GM18507 (cell line): ENCODE measurements at regions not wholly inside any gene's neighbourhood (a gene's known extent, or its start where the extent isn't known, plus 50 kb on each side); places are given as distances from the start of the nearest gene placed in this dataset.
"Not testable (repeated sequence)": the region's sequence is repeated elsewhere in the genome, so short reads cannot be mapped to it uniquely, and the experiment has no call there.

Source experiments
- DNase-seq: peaks from one replicate; pipeline ENCODE4 v3.0.0; 2011; ENCODE audit warnings: low read depth; ENCODE audit not compliant: insufficient read length; ENCODE audit errors: extremely low spot score
- FAIRE-seq: peaks from 2 replicates; lab custom pipeline; 2011; peaks lifted over from hg19 to GRCh38; lab: Jason Lieb, UNC

GRCh38 chr2:138066139-138066806, 102.0 kb downstream of the HNMT start:
- no peak for DNase-seq
- FAIRE-seq = no peak

GRCh38 chr2:138066841-138067240, 102.6 kb downstream of the HNMT start:
- DNase-seq (no peak), FAIRE-seq (no peak)

- not testable (repeated sequence) for FAIRE-seq, DNase-seq
Observed at GRCh38 chr2:138068669-138069068, 104.4 kb downstream of the HNMT start.

GRCh38 chr2:138071042-138071719, 106.9 kb downstream of the HNMT start:
- not testable (repeated sequence) for DNase-seq, FAIRE-seq

- FAIRE-seq (no peak), DNase-seq (no peak)
Observed at GRCh38 chr2:138071720-138072719, 107.7 kb downstream of the HNMT start.

- DNase-seq (no peak), FAIRE-seq (no peak)
Observed at GRCh38 chr2:138078153-138078552, 113.9 kb downstream of the HNMT start.

- FAIRE-seq (no peak), DNase-seq (no peak)
Observed at GRCh38 chr2:138079976-138080375, 115.7 kb downstream of the HNMT start.

- FAIRE-seq = no peak
- DNase-seq = no peak
Observed at GRCh38 chr2:138081225-138082073, 117.2 kb downstream of the HNMT start.

- FAIRE-seq (no peak), DNase-seq (no peak)
Observed at GRCh38 chr2:138084206-138084605, 119.9 kb downstream of the HNMT start.

GRCh38 chr2:138085441-138085840, 121.2 kb downstream of the HNMT start:
- FAIRE-seq, DNase-seq: not testable (repeated sequence)

GRCh38 chr2:138086576-138086975, 122.3 kb downstream of the HNMT start:
- no peak for DNase-seq
- FAIRE-seq = no peak

GRCh38 chr2:138087751-138088593, 123.7 kb downstream of the HNMT start:
- no peak for FAIRE-seq
- DNase-seq = no peak

- peak; percentile 55 for FAIRE-seq
- no peak for DNase-seq
Observed at GRCh38 chr2:138090330-138090729, 126.1 kb downstream of the HNMT start.

- no peak for DNase-seq
- FAIRE-seq = no peak
Observed at GRCh38 chr2:138093455-138093854, 129.2 kb downstream of the HNMT start.

- no peak for FAIRE-seq
- no peak for DNase-seq
Observed at GRCh38 chr2:138094031-138094430, 129.8 kb downstream of the HNMT start.

GRCh38 chr2:138095336-138095735, 131.1 kb downstream of the HNMT start:
- no peak for DNase-seq
- FAIRE-seq = no peak

GRCh38 chr2:138099288-138099687, 135.0 kb downstream of the HNMT start:
- not testable (repeated sequence) for FAIRE-seq, DNase-seq

GRCh38 chr2:138101718-138102117, 137.4 kb downstream of the HNMT start:
- FAIRE-seq (no peak), DNase-seq (no peak)
